GM21737 (cell line): ENCODE measurements at regions not wholly inside any gene's neighbourhood (a gene's known extent, or its start where the extent isn't known, plus 50 kb on each side); places are given as distances from the start of the nearest gene placed in this dataset.
A peak's percentile ranks its signal among the peaks of the same experiment; 100 is the strongest.

ENCODE experiments used
- ATAC-seq: cut with Tn5 transposase; IDR thresholded peaks from one replicate; pipeline ENCODE4 v1.9.1; 2021; ENCODE audit warnings: mild to moderate bottlenecking, moderate library complexity; ENCODE audit not compliant: unreplicated experiment

DNA sequence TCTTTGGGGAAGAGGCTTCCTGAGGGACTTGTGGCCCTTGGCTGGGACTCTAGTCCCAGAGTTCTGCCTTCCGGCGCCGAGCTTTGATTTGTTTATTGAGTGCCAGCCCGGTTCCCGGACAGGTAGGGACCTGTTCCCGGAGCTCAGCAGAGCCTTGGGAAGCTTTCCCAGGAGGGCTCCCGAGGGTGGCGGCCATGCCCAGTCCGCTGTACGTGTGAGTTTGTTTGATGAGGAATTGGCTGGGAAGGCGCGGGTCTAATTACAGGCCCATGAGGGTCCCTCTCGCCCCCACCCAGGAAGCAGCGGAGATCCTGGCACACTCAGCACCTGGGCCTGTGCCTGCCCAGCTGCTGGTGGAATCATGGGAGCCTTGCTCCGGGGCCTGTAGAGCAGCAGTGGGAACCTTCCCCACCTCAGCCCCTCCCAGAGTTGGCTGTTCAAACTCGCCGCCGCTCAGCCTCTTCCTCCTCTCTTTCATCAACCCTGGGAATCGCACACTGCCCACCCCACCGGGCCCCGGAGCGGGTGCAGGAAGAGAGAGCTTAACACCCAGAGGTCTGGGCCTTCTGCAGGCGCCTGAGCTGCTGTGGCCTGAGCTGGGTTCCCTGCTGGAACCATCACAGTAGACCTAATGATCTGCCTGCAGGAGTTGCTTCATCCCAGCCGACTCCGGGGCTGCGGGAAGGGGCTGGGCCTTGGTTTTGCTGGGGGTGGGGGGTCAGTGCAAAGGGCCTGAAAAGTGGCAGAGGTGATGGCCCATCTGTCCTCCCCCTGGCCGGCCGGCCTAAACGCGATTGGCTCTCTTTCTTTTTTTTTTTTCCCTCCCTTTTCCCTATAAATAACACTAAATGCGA is 313.7 kb downstream of the SEC14L1 start:
- no peak for ATAC-seq

GRCh38 chr17:77455111-77455890 is 314.5 kb downstream of the SEC14L1 start:
- ATAC-seq, result no peak

- no peak for ATAC-seq
Measured at GRCh38 chr17:77455891-77456260, 315.1 kb downstream of the SEC14L1 start.

GRCh38 chr17:77456271-77456950 is 315.6 kb downstream of the SEC14L1 start:
- no peak for ATAC-seq

DNA sequence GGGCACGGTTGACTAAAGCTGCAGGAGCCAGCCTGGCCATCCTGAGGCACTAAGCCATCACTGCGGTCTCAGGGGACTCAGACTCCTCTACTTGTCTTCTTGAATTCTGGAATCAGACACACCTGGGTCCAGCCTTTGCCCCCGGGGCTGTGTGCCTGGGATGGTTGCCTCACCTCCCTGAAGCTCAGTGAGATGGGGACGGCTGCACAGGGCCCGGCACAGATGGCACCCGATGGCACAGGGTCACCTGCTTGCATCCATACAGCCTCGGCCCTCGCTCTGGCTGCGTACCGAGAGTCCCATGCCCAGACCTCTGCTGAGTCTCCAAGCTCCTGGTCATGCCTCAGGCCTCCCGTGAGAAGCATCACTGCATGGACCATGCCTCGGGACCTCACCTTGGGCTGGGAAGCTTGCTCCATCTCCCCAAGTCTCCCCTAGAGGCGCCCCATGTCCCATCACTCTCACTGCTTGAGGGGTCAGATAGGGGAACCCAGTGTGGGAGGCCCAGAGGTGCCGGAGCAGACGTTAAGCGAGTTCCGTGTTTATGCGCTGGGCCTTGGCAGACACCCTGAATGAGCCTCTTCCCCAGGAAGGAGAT is 316.3 kb downstream of the SEC14L1 start:
- no peak for ATAC-seq

DNA sequence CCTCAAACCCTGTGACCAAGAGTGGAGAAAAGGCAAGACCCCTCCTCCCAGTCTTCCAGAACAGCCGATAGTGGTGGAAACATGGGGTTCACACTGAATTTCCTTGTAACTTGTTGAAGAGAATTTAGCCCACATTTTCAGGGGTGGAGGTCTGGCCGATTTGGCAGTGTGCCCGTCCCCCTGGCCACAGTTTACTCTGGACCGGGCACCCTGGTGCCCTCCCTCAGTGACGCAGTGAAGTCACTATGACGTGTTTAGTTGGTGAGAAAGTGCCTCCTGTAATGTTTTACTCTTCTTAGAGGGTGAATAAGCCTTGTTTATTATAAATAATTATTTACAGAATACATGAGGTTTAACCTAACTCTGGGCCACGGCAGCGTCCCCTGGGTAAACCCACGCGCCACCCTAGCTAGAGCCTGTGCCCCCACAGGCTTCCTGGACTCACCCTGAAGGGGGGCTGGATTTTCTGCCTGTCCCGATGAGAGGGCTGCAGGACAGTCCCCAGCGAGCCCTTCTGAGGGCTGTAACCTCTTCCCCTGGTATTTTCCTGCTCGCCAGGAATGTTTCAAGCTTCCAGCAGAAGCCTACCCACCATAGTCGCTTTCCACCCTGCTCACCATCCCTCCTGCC is 316.9 kb downstream of the SEC14L1 start:
- no peak for ATAC-seq

DNA sequence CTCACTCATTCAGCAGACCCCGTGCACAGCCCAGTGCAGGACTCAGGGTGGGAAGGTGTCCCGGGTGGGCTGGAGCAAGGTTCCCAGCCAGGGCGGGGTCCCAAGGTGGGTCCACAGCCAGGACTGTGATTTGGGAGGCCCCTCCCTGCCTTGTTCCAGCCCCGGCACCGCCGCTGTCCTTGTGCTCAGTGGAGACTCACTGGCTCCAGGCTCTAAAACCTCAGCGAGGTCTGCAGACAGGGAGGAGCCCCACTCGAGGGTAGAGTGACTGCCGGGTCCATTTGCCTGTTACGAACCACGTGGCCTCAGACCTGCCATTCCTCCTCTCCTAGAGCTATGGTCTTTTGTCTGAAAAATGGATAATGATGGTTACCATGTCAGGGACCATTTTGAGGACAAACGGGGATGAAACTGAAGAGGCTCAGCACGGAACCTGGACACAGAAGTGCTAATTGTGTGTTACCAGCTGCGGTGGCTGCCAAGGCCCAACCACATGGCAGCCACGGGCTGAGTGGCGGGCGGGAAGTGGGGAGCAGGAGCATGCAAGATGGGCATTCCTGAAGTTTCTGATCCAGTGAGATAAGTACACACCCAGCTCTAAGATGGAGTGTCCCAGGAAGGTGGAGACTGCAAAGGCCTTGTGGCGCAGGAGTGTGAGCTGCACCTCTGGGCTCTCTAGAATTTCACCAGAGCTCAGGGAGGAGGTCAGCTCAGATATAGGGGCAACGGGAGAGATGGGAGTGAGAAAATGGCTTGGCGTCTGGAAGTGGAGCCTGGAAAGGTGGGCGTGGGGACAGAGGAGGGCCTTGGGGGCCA is 317.6 kb downstream of the SEC14L1 start:
- ATAC-seq, result no peak

DNA sequence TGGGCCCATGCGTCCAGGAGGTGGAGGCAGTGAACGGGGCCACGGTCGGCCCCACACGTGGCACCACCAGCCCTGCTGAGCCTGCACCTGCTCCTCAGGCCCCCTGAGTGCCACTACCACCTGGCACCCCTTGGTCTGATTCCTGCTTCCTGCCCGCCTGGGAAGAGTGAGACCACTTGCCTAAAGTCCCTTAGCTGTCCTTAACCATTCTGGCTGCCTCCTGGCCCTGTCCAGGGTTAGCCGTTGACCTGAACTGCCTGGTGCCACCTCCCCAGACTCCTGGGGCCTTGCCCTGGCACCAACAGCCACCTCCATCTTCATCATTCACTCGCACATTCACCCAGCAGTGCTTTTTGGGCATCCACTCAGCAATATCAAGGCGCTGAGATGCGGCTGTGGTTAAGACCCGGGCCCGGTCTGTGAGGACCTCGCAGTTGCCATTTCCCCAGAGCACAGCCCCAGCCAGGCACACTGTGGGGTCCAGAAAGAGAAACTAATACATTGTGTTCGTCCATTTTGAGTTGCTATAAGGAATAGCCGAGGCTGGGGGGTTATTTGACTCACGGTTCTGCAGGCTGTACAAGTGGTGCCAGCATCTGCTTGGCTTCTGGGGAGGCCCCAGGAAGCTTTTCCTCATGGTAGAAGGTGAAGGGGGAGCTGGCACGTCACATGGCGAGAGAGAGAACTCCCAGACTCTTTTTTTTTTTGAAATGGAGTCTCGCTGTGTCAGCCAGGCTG is 318.4 kb downstream of the SEC14L1 start:
- ATAC-seq, result no peak

GRCh38 chr17:77460514-77461046 is 319.8 kb downstream of the SEC14L1 start:
- no peak for ATAC-seq

DNA sequence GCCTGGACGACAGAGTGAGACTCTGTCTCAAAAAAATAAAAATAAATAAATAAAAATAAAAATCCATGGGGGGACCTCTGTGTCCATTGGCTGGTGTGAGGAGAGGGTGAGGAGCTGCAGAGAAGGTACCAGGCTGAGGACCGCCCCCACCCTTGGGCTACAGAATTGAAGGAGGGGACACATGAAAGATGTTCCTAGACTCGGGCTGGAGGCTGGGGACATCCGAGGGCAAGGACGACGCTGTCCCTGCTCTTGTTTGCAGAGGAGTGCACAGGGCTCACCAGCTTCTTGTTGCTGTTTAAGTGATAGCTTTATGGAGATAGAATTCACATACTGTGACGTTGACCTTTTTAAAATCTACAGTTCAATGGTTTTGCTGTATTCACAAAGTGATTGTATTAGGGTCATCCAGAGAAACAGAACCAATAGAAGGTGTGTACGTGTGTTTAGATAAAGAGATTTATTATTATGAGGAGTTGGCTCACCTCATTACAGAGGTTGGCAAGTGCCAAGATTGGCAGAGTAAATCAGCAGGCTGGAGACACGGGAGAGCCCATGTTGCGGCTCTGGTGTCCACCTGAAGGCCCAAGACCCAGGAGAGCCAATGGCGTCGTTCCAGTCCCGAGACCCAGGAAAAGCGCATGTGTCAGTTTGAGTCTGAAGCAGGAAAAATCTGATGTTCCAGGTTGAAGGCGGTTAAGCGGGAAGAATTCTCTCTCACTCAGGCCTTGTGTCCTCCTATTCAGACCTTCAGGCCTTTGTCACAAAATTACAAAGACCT is 320.7 kb downstream of the SEC14L1 start:
- ATAC-seq, result no peak

DNA sequence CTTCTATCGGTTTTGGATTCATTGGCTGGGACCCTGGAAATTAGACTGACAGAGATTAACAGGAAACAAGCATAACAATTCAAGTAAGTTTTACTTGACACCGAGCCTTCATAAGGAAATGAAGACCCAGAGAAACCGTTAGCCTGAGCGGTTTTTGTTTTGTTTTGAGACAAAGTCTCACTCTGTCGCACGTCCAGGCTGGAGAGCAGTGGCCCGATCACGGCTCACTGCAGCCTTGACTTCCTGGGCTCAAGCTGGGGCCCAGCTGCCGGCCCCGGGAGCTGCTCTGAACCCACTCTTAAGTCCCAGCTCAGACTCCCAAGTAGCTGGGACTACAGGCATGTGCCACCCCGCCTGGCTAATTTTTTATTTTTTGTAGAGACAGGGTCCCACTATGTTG is 321.3 kb downstream of the SEC14L1 start:
- peak; percentile 32 for ATAC-seq

DNA sequence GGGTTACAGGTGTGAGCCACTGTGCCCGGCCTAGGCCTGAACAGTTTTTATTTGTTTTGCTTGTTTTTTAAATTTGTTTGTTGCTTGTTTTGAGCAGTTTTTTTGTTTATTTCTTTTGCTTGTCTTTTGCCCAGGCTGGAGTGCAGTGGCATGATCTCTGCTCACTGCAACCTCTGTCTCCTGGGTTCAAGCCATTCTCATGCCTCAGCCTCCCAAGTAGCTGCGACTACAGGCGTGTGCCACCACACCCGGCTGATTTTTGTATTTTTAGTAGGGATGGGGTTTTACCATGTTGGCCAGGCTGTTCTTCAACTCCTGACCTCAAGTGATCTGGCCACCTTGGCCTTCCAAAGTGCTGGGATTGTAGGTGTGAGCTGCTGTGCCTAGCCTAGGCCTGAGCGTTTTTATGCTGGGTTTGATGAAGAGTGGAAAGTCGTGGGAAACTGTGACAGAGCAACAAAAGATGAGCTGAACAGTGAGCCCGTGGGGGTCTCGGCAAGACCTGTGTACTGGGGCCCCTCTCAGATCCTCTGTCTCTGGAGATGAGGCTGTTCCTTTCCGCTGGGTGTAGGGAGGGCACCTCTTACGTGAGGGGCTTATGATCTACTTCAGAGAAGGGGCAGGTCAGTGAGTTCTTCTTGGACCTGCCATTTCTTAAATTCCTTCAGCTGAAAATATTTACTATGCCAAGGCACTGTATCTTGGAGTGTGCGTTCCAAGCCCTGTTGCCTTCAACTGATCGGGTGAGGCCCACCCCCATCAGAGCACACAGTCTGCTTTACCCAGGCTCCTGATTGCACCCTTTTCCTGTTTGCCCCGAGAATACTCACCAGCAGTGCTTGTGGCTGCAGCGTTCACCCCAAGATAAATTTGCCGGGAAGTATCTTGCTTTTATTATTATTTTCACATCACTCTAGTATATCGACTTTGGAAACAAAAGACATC is 322.1 kb downstream of the SEC14L1 start:
- no peak for ATAC-seq

DNA sequence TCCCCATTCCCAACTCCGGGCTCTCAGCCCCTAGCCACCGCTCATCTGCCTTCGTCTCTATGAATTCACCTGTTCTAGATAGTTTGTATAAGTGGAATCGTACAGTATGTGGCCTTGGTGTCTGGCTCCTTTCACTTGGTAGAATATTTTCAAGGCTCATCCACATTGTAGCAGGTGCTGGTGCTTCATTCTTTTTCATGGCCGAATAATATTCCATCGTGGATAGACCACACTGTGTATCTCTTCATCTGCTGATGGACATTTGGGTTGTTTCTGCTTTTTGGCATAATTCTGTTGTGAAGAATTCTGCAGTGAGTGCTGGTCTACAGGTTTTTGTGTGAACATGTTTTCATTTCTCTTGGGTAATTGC is 324.2 kb downstream of the SEC14L1 start:
- ATAC-seq, result no peak

GRCh38 chr17:77465358-77466041 is 324.7 kb downstream of the SEC14L1 start:
- peak; percentile 43 for ATAC-seq

DNA sequence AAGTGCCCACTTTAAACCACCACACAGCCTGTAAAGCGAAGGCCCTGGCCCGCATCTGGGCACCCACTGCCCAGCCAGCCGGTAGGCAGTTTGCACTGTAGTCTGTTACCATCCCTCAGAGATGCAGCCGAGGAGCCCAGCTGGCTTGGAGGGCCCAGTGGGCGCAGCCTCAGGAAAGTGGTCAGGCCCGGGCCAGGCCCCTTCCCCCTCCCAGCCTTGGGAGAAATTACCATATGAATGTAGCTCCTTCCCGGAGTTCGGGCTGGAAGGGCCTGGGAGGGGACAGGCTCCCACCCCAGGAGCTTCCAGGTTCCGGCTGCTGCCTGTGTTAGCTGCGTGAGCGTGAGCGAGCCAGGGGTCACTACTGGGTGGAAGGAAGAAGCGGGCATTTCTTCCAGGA is 325.4 kb downstream of the SEC14L1 start:
- no peak for ATAC-seq

DNA sequence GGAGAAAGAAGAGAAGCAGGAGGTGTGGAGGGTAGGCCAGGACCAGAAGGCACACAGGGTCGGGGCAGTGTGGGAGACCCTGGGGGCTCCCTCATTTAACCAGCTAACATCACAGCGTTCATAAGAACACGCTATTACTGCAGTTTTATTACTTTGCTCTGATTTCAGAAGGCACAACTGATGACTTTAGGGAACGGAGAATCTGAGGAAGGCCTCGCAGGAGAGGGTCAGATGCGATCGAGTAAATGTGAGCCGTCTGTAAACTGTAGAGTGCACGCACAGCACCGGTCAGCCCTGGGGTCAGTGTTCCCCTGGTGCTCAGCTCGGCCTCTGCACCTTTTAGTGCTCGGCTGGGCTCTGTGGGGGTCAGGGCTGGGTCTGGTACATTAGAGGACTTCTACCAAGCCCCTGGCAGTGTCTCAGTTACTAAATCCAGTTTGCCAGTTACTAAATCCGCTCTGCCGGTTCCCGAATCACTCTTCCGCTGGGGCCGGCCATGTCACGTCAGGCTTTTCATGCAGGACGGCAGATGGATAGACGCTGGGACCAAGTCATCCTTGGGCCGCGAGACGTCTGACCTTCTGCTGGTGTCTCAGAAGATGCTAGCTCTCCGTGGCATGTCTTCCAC is 325.9 kb downstream of the SEC14L1 start:
- ATAC-seq, result no peak
